Nephron progenitor cell (in vitro differentiated cells): ENCODE measurements at regions not wholly inside any gene's neighbourhood (a gene's known extent, or its start where the extent isn't known, plus 50 kb on each side); places are given as distances from the start of the nearest gene placed in this dataset.

ENCODE experiments used
- DNase-seq: peaks from one replicate; pipeline ENCODE4 v3.0.0; 2021
- H3K27ac Mint-ChIP-seq: 2 replicates; pipeline ENCODE4 v1.8.0; 2021; ENCODE audit warnings: mild to moderate bottlenecking, moderate library complexity, mixed read lengths
- H3K27me3 Mint-ChIP-seq: 2 replicates; pipeline ENCODE4 v1.8.0; 2021; ENCODE audit warnings: mild to moderate bottlenecking, low read depth, mixed read lengths; ENCODE audit not compliant: poor library complexity
- H3K36me3 Mint-ChIP-seq: 2 replicates; pipeline ENCODE4 v1.8.0; 2021; ENCODE audit warnings: low read depth, mixed read lengths
- H3K4me1 Mint-ChIP-seq: 2 replicates; pipeline ENCODE4 v1.8.0; 2021; ENCODE audit warnings: mixed read lengths
- H3K4me3 Mint-ChIP-seq: 2 replicates; pipeline ENCODE4 v1.8.0; 2021; ENCODE audit warnings: mild to moderate bottlenecking, moderate library complexity, mixed read lengths
- H3K9me3 Mint-ChIP-seq: 2 replicates; pipeline ENCODE4 v1.8.0; 2021; ENCODE audit warnings: mild to moderate bottlenecking, moderate library complexity, mixed read lengths
- CTCF ChIP-seq: fragments of 200-600 bp; sonication (generic); IDR thresholded peaks from 2 replicates; pipeline ENCODE4 v1.5.0; 2021; ENCODE audit warnings: antibody characterized with exemption

GRCh38 chrX:95728446-95728845, 956.2 kb upstream of the DIAPH2 start:
- Mint-ChIP-seq H3K27ac (no peak overlapping the region), H3K4me3 (no peak overlapping the region), H3K9me3 (no peaks in the 10 kb centered on the region), H3K36me3 (no peaks in the 10 kb centered on the region), H3K4me1 (no peaks in the 10 kb centered on the region), H3K27me3 (no peaks in the 10 kb centered on the region)
- DNase-seq, result peak; percentile 5
- no peak for TF ChIP-seq CTCF

GRCh38 chrX:95729401-95729800, 955.2 kb upstream of the DIAPH2 start:
- Mint-ChIP-seq H3K9me3 (no peaks in the 10 kb centered on the region), H3K36me3 (no peaks in the 10 kb centered on the region), H3K4me3 (no peak overlapping the region), H3K4me1 (no peaks in the 10 kb centered on the region), H3K27me3 (no peaks in the 10 kb centered on the region), H3K27ac (no peak overlapping the region)
- no peak for DNase-seq
- no peak for TF ChIP-seq CTCF

- no peaks in the 10 kb centered on the region for H3K4me1 Mint-ChIP-seq
- no peak for DNase-seq
- H3K9me3 Mint-ChIP-seq, result no peaks in the 10 kb centered on the region
- no peak overlapping the region for H3K27ac Mint-ChIP-seq
- no peaks in the 10 kb centered on the region for H3K27me3 Mint-ChIP-seq
- TF ChIP-seq CTCF, result no peak
- no peaks in the 10 kb centered on the region for H3K36me3 Mint-ChIP-seq
- H3K4me3 Mint-ChIP-seq, result no peak overlapping the region
Observed at GRCh38 chrX:95733426-95733825, 951.2 kb upstream of the DIAPH2 start.

GRCh38 chrX:95754411-95754810, 930.2 kb upstream of the DIAPH2 start:
- Mint-ChIP-seq H3K27ac (no peak overlapping the region), H3K4me1 (no peaks in the 10 kb centered on the region), H3K36me3 (no peaks in the 10 kb centered on the region), H3K4me3 (no peak overlapping the region), H3K27me3 (peaks cover 6% of the 10 kb centered on the region), H3K9me3 (peaks cover 4% of the 10 kb centered on the region)
- no peak for DNase-seq
- no peak for TF ChIP-seq CTCF

DNA sequence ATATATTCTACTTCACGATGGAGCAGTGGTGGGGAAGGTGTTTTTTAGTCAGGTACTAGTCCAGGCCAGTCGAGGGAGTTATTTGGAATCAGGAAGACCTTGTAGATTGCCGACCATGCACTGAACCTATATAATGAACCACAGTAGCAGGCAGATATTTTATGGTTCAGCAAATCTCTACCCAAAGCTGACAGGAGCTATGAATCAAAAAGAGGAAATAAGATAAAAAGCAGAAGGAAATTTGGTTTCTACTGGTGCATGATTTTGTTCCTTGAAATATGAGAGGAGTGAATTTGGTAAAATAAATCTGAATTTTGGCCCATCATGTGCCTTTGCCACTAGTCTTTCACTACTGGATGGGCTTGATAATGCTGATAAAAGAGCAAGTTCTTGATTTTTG, 924.3 kb upstream of the DIAPH2 start:
- no peak for TF ChIP-seq CTCF
- Mint-ChIP-seq H3K4me3 (no peak overlapping the region), H3K9me3 (peaks cover 4% of the 10 kb centered on the region), H3K36me3 (no peaks in the 10 kb centered on the region), H3K4me1 (no peaks in the 10 kb centered on the region), H3K27ac (no peak overlapping the region), H3K27me3 (peaks cover 3% of the 10 kb centered on the region)
- no peak for DNase-seq

GRCh38 chrX:95762716-95763115, 921.9 kb upstream of the DIAPH2 start:
- Mint-ChIP-seq H3K27me3 (no peaks in the 10 kb centered on the region), H3K9me3 (peaks cover 4% of the 10 kb centered on the region), H3K36me3 (no peaks in the 10 kb centered on the region), H3K27ac (no peak overlapping the region), H3K4me3 (no peak overlapping the region), H3K4me1 (no peaks in the 10 kb centered on the region)
- peak; percentile 44 for TF ChIP-seq CTCF
- no peak for DNase-seq
